HG03196 (cell line): ENCODE measurements at regions not wholly inside any gene's neighbourhood (a gene's known extent, or its start where the extent isn't known, plus 50 kb on each side); places are given as distances from the start of the nearest gene placed in this dataset.

Experiments used
- ATAC-seq: cut with Tn5 transposase; IDR thresholded peaks from one replicate; pipeline ENCODE4 v1.9.1; 2021; ENCODE audit not compliant: unreplicated experiment

DNA sequence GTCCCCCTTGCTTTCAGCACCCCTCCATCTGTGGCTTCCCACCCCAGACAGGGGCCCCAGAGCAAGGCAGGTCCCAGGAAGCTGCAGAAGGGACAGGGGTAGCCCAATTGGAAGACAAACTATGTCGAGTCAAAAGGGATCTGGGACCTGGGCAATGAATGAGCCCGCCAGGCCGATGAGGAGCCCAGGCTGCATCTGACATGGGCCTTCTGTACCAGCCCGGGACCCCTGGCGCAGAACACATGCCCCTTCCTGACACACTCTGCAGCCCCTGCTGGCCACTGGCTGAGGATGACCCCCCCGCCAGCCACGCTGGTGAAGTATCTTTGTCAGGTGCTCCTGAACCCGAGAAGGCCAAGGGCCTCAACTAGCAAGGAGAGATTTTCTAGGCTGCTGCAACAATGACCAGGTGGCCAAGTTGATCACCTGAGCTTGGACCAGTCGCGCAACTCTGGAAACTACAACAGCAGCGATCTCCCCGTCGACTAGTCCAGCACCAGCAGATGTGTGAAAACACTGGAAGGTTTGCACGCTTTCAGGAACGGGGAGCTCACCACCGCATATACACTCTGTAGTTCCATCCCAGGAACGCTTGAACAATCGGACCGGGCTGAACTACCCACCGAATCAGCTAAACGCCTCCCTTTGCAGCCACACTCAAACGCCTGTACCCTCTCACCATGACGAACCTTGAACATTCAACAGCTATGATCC lies 119.0 kb downstream of the NCOR2 start:
- ATAC-seq = no peak

DNA sequence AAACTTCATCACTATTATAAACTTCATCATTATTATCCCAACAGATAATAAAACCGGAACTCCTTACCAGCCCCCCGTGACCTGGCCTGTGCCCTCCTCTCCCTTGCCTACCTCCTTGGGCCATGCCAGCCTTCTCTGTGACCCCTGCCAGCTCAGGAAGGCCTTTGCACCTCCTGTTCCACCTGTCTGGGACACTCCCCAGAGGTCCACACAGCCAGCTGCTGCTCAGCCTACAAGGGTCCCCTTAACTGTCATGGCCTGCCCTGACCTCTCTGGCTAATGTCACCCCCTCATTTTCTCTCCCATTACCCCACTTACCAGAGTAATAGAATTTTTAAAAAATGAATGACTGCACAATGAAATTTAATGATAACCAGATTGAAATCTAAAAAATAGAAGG lies 121.0 kb downstream of the NCOR2 start:
- ATAC-seq = no peak

DNA sequence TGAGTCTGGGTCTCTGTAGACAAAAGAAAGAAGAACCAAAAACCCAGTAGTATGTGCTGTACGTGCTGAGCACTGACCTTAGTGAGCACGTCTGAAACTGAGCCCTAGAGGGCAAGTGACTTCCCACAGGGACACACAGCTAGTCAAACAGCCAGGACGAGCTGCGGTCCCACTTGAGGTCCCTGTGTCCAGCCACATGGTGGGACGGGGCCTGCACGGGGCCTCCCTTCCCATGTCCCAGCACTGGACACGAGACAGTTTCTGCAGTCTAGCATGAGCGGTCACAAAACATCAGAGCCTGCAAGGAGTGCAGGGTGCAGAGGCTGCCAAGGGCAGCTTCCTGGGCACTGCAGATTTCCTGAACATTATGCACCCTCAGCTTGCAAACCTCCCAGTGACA lies 121.6 kb downstream of the NCOR2 start:
- ATAC-seq = no peak

DNA sequence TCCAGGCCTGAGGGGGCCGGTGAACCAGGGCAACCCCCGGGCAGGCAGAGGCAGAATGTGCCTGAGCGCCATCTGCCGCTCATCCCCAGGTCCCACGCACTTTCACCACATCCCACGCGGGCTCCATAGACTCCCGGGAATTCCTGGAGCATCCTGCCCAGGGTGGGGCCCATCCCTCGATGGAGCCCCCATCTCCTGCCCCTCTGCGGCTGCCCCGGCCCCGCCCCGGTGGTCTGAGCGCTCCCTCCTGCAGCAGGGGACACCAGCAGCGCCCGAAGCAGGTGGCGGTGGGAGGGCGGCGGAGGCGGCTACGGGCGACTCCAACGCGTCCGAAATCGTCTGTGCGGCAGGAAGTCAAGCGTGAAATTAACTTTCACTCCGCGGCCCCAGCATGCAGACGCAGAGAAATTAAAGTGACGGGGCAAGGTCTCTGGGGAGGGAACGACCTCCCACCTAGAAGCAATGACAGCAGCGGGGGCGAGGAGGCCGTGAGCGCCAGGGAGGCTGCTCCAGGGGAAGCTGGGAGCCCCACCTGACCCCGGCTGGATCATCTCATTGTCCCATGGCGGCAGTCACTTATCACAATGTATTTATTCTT lies 122.2 kb downstream of the NCOR2 start:
- ATAC-seq = no peak

DNA sequence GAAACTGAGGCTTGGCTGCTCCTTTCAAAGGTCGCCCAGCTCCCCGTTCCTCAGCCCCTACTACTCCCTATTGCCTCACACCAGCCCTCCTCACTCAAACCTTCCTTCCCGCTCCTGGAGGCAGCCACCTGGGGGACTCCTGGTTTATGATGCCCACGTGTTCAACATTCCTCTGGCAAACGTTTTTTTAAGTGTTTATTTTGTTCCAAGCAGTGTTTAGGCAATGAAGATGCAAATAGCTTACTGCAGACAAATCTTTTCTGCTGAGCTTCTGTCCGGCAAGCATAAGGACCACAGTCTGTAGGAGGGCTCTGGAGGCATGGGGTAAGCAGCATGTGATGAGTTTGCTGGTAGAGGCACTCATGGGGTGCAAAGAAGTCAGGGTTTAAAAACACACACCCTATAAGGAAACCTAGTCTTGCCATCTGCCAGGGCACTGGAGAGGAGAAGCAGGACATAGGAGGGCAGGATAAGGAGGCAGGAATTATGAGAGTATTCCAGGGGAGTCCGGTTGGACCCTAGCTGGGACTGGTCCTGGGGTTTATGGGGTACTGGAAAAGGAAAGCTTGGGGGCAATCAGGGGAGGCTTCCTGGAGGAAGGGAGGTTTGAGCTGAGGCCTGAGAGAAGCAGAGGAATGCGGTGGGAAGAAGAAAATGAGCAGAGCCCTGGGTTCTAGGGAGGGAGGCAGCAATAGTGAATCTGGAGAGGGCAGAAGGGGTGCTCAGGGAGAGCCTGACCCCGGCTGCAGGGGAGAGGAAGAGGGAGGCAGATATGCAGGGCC lies 123.3 kb downstream of the NCOR2 start:
- ATAC-seq = no peak

DNA sequence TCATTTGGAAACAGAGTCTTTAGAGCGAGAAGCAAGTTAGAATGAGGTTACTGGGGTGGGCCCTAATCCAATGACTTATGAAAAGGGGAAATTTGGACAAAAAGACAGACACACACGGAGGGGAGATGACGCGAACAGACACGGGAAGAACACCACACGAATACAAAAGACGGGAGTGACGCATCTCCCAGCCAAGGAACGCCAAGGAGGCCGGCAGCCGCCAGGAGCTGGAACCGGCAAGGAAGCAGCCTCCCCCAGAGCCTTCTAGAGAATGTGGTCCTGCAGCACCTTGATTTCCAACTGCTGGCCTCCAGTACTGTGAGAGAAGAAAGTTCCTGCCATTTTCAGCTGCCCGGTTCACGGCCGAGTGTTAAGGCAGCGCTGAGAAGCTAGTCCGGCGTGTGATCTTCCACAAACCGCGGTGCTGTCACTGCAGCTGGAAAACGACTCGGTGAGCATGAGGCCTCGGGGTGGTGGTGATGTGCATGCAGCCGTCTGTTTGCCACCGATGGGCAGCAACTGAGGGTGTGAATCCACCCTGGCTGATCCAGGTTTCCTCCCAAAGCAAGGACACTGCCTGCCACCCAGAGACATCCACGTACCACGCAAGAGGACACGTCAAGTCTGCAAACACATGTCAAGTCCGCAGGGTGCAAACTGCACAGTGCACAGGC lies 124.5 kb downstream of the NCOR2 start:
- ATAC-seq = no peak

DNA sequence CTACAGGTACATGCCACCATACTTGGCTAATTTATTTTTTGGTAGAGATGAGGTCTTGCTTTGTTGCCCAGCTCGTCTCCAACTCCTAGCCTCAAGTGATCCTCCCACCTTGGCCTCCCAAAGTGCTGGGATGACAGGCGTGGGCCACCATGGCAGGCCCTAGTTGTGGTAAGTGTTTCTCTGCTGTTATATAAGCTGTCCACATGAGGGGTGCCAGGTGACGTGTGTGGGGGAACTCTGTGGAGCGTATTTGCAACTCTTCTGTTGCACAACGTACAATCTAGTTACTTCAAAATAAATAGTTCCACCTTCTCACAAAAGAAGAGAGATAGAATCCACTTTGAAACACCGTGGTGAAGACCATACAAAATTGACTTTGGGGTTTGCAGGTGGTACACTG lies 125.1 kb downstream of the NCOR2 start:
- ATAC-seq = no peak

DNA sequence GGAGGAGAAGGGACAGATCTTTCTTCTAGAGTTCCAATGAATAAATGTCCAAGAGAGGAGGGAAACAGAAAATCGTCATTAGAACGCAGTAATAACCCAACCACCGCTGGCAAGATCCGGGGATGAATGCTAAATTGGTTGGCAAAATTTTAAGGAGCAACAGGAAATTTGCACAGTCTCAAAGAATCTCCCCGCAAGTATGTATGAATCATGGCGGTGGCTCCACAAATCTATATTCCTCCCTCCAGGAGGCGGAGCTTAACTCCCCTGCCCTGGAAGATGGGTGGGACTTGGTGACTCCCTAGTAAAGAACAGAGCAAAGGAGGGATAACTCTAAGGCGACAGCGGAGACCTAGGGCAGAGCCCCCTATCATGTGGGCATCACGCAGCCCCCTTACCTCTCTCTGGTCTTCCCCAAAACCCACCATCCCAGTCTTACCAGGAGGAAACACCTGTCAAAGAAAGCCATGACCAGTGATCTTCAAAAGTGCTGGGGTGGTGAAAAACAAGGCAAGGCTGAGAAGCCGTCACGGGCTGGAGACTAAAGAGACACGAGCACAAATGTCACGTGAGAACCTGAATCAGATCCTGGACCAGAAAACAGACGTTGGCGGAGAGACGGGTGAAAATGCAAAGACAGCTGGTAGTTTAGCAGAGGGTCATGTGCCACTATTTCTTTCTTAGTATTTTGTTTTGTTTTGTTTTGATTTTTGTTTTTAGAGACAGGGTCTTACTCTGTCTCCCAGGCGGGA lies 125.8 kb downstream of the NCOR2 start:
- ATAC-seq = no peak

DNA sequence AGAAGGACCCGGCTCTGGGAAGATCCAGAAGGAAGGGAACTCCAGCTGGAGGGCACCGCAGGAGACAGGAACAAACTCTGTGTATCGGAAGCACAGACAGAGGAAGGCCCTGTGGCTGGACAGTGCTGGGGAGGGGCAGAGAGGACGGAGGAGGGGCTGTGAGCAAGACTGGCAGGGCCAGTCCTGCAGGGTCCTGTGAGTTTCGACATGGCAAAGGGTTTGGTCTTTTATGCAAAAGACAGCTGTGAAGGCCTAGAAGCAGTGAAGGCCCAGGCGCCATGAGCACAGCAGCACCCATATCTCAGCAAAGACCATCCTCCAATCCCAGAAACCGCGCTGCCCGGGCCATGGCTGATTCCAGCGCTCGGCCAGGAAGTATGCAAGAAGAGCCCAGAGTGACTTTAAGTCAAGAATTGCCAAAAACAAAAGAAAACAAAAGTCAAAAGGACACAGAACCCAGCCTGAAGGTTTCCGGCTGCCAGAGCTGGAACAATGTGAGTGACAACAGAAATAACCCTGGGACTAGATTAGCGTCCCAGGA lies 126.5 kb downstream of the NCOR2 start:
- ATAC-seq = no peak

DNA sequence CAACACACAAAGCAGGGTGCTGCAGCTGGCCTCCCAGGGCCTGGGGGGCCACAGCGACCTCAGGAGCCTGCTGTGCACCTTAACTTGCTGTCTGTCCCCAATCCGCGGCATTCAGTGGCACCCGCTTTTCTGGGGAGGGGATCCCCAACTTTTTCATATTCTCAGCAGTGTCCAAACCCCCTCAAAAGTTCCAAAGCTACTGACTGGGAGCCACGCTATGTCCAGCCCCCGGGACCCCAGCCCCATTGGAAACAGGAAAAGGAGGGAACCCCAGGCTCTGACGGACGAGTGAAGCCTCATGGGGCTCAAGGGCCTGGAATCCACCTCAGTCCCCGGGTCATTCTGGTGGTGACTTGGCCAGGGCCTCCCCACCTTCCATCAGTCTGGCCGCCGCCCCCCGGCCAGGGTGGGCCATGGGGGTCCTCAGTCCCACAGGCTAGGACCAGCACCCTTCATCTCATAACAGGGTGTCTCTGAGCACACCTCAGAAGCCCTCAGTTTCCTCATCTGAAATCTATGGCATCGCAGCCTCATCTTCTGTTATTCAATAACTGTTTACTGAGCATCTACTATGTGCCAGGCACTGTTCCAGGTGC lies 127.3 kb downstream of the NCOR2 start:
- no peak for ATAC-seq

DNA sequence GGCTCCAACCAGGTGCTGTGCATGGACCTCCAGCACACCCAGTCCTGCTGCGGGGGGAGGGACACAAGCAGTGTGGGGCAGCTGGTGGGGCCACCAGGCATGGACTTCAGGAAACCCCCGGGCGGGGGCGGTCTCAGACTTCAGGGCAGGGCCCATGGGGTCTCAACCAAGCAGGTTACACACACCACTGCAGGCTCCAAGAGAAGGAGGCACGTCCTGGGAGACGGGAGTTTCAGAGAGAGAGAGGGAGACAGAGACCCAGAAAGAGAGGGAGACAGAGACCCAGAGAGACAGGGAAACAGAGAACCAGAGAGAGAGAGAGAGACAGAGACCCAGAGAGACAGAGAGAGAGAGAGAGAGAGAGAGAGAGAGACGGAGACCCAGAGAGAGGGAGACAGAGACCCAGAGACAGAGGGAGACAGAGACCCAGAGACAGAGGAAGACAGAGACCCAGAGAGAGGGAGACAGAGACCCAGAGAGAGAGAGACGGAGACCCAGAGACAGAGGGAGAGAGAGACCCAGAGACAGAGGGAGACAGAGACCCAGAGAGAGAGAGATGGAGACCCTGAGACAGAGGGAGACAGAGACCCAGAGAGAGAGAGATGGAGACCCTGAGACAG lies 128.9 kb downstream of the NCOR2 start:
- ATAC-seq = no peak

DNA sequence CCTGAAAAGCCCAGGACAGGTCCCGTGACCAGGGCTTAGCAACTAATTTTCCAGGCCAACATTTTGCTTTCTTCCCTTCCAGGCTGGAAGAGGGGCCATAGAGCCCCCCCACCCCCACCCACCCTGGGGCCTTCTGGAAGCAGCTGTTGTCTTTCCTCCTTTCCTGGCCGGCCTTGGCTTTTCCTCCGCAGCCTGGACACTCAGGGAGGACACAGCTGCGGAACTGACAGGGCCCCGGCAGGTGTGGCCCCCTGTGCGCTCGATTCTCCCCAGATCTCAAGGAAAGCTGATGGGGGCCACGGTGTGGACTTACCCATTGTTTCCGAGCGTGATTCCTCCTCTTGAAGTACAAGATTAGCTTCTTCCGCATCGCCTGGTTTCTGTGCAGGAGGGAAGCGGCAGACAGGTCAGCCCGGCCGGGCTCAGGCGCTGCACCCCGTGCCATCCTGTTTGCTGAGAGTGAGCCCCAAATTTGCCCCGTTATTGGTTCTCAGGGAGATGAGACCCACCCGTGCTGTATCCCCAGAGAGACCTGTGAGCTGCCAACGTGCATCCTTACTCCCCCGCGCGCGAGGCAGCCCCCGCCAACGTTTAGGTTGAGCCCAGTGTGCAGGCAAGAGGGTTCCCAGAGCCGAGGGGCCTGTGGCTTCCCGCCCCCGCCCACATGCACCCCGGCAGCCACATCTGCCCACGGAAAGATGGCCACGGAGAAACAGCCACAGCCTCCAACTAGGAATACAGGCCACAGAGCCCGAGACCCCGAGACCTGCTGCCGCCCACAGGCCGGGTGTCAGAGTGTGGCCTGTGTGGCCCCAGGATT lies 129.6 kb downstream of the NCOR2 start:
- no peak for ATAC-seq

DNA sequence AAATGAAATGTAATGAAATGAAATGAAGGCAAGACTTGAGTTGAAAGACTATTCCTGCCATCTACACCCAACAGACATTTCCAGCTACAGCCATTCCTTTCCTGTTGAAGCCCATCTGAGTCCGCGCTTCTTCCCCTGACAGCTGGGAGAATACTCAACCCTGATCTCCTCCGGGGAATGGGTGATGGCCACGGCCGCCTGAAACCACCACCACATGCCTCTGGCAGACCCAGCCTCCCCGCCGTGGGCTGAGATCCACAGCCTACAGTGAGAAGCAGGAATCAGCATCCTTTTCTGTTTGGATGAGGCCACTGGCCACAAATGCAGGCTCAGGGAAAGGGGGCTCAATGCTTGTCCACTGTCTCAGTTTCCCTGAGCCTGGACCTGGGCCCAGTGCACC lies 130.3 kb downstream of the NCOR2 start:
- ATAC-seq = no peak

DNA sequence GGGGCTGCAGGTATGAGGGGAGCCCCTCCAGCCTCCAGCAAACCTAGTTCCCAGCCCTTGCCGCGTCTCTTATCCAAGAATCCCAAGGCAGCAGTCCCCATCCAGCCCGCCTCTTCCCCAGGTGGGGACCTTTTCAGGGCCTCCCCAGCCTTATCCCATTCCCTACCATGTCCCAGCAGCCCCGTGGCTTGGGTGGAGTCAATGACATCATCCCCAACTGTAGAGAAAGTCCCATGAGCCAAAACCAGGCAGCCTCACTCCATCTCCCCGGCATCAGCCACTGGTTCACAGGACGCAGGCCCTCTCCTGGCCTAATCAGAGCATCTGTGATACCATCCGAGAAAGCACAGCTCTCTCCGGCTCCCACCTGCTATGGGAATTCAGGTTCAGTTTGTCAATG lies 131.0 kb downstream of the NCOR2 start:
- ATAC-seq = no peak

DNA sequence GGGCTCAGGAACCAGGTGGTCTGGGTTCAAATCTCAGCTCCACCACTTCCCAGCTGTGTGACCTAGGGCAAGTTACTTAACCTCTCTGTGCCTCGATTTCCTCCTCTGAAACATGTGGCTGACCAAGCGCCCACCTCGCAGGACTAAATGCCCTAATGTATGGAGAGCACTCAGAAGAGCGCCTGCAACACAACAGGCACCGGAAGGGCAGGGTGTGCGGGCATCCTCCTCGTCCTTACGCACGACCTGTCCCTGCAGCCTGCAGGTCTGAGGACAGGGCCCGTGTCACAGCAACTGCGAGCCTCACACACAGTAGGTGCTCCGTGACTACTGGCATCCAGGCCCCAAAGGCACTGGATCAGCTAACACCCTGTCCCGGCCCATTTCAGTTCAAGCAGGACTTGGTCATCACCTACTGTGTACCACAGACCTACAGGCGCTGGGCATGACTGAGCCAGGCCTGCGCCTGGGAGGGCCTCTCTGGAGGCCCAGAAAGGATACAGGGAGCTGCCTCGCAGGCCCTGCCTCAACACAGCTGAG lies 131.5 kb downstream of the NCOR2 start:
- ATAC-seq = no peak

DNA sequence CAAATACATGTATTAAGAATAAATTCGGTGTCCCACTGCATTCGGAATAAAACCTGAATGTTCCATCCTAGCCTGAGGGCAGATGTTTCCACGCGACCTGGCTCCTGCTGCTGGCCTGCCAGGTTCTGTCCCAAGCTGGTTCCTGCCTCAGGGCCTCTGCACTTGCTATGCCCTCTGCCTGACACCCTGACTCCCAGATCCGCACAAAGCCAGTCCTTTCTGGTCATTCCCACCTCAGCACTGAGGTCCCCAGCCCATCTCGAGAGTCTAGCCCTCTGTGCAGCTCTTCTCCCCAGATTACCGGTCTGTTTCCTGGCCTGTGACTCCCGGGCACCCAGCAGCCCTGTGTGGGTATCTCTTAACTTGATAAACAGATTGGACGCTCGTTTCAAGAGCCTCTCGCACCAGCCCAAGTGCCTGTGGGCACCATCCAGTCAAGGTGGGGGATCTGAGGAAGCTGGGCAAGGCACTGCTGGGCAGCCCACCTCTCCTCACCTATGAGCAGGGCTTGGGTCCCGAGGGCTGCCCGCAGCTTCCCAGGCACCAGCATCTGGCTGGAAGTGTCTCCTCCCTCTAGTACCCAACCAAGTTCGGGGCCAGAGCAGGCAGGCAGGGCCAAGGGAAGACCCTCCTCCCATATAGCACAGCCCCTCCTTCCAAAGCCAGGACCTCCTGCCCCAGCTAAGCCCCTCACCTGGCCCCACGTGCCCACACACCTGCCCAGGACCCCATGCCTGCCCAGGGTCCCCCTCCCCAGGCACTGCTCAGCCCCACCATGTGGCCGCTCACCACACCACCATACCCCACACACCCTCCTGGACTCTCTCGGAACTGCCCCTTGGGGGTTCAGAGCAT lies 132.2 kb downstream of the NCOR2 start:
- no peak for ATAC-seq

DNA sequence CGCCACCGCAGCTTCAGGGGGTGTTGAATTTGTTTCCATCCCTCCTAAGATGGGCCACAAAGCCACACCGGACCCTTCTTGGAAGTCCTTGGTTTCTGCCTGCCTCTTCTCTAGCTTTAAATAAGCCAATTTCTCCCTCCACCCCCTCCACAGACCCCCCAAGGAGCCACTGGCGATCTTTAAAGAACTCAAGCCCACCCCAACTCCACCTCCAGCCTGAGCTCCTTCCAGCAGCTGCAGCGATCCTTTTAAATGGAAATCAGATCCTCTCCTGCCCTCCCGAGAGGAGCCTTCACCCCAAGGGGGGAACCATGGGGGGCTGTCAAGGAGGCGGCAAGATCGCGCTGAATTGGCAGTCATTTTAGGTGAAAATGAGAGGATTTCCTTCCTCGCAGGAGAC lies 133.1 kb downstream of the NCOR2 start:
- ATAC-seq = no peak

DNA sequence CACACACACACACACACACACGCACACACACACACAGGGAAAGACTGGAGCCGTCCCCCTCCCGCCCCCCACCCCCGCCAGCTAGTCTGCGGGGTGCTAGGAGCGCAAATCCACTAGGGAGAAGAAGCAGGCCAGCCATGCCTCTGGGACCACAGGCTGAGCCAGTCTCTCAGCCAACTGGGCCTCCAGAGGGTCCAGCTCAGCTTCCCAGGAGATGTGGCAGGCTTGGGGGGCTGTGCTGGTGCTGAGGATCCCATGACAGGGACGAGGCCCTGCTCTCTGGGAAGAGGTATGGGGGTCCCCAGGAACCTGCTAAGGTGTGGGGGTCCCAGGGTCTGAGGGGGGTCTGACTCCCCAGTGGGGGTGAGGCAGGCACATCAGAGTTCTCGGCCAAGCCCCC lies 133.5 kb downstream of the NCOR2 start:
- ATAC-seq = no peak
